ENCODE measurements at regions not wholly inside any gene's neighbourhood (a gene's known extent, or its start where the extent isn't known, plus 50 kb on each side); places are given as distances from the start of the nearest gene placed in this dataset.
"Not testable (repeated sequence)": the region's sequence is repeated elsewhere in the genome, so short reads cannot be mapped to it uniquely, and the experiment has no call there.

DNA sequence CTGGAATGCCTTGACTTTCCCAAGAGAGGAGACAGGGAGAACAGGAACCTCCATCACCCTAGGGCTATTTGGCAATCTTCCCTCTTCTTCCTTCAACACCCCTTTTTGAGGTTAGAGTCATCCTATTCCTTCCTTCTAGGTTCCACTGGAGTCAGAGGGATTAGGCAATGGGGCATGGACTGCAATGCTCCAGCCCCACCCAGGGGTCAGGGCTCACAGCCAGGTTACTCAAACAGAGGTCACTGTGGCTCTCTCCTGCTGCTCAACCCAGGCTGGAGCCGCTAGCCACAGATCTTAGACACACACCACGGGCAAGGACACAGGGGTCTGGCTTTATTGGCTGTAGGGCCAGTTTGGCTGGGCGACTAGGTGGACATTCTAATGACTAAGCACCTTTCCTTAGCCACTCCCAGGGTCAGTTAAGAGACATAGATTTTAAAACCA lies 145.5 kb upstream of the NRIP1 start:
- DNase-seq: peak; percentile 20
- H3K27ac ChIP-seq (ENCODE audit: low read length): no peak overlapping the region
- H3K4me1 ChIP-seq (ENCODE audit: control insufficient read depth, insufficient read depth, low read length): no peaks in the 10 kb centered on the region
- H3K36me3 ChIP-seq (ENCODE audit: control insufficient read depth, insufficient read depth, low read length): no peaks in the 10 kb centered on the region
- no peak overlapping the region for H3K4me3 ChIP-seq (ENCODE audit: low read length)
- 67% methylated on average over 1 of the region's 3 CpGs for WGBS (ENCODE audit: insufficient coverage)
- H3K27me3 ChIP-seq (ENCODE audit: control insufficient read depth, insufficient read depth, low read length): no peaks in the 10 kb centered on the region
- no peaks in the 10 kb centered on the region for H3K9me3 ChIP-seq (replicated peaks; ENCODE audit: control insufficient read depth, low read depth, low read length)

DNA sequence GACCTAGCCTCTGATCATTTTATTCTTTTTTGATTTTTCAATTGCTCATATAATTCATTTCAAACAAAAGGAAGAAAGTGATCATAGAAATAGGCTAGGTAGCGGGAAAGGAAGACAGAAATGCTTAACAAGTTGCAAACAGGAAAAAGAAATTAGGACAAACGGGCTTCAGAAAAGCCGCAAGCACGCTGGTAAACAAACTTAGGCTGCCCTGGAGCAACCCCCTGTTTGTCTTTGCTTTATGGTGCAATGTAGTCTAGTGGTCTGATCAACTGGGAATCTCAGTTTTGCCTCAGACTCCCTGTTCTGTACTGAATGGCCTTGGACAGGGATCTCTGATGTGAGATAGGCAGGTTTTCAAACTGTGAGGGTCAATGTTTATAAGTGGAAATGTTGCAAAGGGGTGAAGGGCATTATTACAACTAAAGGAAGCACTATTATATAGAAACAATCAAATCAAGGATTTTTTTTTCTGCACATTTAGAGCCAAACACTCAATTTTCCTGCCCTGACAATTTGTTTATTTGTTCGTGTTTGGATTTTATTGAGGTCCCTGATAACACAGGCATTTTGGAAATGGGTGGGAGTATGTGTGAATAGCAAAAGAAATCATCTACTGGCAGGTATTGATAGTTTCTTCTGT lies 146.8 kb upstream of the NRIP1 start:
- H3K27ac ChIP-seq (ENCODE audit: low read length): no peak overlapping the region

DNA sequence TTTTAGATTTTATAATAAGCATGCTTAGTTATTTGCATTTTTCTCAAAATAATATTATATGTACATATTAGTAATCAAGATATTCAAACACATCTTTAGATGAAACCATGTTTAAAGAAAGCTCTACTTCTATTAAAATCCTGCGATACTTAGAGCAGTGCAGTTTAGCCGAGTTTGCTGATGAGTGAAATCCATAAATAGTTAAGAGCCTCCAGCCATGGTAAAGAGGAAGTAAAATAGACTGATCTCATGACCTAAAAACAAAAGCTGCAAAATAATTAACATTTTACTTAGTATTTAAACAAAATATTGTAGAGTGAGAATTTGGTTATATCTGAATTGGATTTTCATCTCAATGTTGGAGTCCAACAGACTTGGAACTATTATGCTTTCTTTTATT lies 147.4 kb upstream of the NRIP1 start:
- H3K36me3 ChIP-seq (ENCODE audit: control insufficient read depth, insufficient read depth, low read length): no peaks in the 10 kb centered on the region
- H3K4me3 ChIP-seq (ENCODE audit: low read length): no peak overlapping the region
- H3K4me1 ChIP-seq (ENCODE audit: control insufficient read depth, insufficient read depth, low read length): no peaks in the 10 kb centered on the region
- no peak overlapping the region for H3K27ac ChIP-seq (ENCODE audit: low read length)
- DNase-seq: peak; percentile 59
- no CpG with 5 or more reads among the region's 2 CpGs for WGBS (ENCODE audit: insufficient coverage)
- H3K9me3 ChIP-seq (replicated peaks; ENCODE audit: control insufficient read depth, low read depth, low read length): no peaks in the 10 kb centered on the region
- no peaks in the 10 kb centered on the region for H3K27me3 ChIP-seq (ENCODE audit: control insufficient read depth, insufficient read depth, low read length)

More for the DNA sequence above, 146.8 kb upstream of the NRIP1 start:
- WGBS (ENCODE audit: insufficient coverage): 46% methylated on average over 4 of the region's 5 CpGs
- Histone ChIP-seq H3K4me3 (ENCODE audit: low read length) (no peak overlapping the region), H3K4me1 (ENCODE audit: control insufficient read depth, insufficient read depth, low read length) (no peaks in the 10 kb centered on the region), H3K36me3 (ENCODE audit: control insufficient read depth, insufficient read depth, low read length) (no peaks in the 10 kb centered on the region), H3K27me3 (ENCODE audit: control insufficient read depth, insufficient read depth, low read length) (no peaks in the 10 kb centered on the region), H3K9me3 (replicated peaks; ENCODE audit: control insufficient read depth, low read depth, low read length) (no peaks in the 10 kb centered on the region)
- DNase-seq: no peak

DNA sequence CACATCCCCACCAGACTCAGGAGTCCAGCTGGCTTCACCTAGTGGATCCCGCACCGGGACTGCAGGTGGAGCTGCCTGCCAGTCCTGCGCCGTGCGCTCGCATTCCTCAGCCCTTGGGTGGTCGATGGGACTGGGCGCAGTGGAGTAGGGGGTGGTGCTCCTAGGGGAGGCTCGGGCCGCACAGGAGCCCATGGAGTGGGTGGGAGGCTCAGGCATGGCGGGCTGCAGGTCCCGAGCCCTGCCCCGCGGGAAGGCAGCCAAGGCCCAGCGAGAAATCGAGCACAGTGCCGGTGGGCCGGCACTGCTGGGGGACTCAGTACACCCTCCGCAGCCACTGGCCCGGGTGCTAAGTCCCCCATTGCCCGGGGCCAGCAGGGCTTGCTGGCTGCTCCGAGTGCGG lies 153.7 kb upstream of the NRIP1 start:
- 100% methylated on average over 3 of the region's 23 CpGs for WGBS (ENCODE audit: insufficient coverage)
- not testable (repeated sequence) for H3K9me3 ChIP-seq (replicated peaks; ENCODE audit: control insufficient read depth, low read depth, low read length)

DNA sequence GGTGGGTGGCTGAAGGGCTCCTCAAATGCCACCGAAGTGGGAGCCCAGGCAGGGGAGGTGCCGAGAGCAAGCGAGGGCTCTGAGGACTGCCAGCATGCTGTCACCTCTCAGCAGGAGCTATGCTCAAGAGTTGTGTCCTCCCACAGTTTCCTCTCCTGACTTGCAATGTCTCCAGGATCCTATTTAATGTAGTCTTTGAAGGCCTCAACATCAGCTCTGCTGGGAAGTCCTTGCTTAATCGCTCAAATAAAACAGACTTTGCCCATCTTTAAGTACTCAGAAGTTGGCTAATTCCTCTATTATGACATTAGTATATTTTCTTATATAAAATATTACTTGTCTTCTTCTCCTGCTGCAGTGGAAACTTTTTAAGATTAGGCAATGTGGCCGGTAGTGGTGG lies 154.2 kb upstream of the NRIP1 start:
- H3K36me3 ChIP-seq (ENCODE audit: control insufficient read depth, insufficient read depth, low read length): no peaks in the 10 kb centered on the region
- no peaks in the 10 kb centered on the region for H3K27me3 ChIP-seq (ENCODE audit: control insufficient read depth, insufficient read depth, low read length)
- no peaks in the 10 kb centered on the region for H3K9me3 ChIP-seq (replicated peaks; ENCODE audit: control insufficient read depth, low read depth, low read length)
- no peak for DNase-seq
- H3K4me1 ChIP-seq (ENCODE audit: control insufficient read depth, insufficient read depth, low read length): no peaks in the 10 kb centered on the region
- H3K4me3 ChIP-seq (ENCODE audit: low read length): no peak overlapping the region
- H3K27ac ChIP-seq (ENCODE audit: low read length): no peak overlapping the region
- 90% methylated on average over 2 of the region's 5 CpGs for WGBS (ENCODE audit: insufficient coverage)

More for the DNA sequence above, 153.7 kb upstream of the NRIP1 start:
- not testable (repeated sequence) for H3K27me3 ChIP-seq (ENCODE audit: control insufficient read depth, insufficient read depth, low read length); H3K27ac ChIP-seq (ENCODE audit: low read length); H3K4me3 ChIP-seq (ENCODE audit: low read length); DNase-seq; H3K4me1 ChIP-seq (ENCODE audit: control insufficient read depth, insufficient read depth, low read length); H3K36me3 ChIP-seq (ENCODE audit: control insufficient read depth, insufficient read depth, low read length)

DNA sequence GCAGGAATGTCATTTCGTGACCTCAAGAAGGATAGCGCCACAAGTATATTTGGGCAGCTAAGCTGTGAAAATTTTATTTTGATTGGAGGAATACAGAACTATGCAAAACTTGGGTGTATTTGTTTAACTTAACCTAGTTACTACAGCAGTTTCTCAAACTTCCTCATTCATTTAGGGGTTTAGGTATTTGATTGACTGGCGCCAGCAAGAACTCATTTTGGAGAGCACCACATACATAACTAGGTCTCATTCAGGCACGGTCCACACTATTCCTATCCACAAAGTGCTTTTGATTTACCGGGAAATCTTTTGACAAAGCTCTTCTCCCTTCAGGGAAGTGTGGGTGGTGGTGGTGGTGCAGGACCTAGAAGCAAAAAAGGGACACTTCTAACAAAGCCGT lies 155.1 kb upstream of the NRIP1 start:
- no peak overlapping the region for H3K27ac ChIP-seq (ENCODE audit: low read length)
- DNase-seq: no peak
- H3K4me3 ChIP-seq (ENCODE audit: low read length): no peak overlapping the region
- no peaks in the 10 kb centered on the region for H3K27me3 ChIP-seq (ENCODE audit: control insufficient read depth, insufficient read depth, low read length)
- no CpG with 5 or more reads among the region's 6 CpGs for WGBS (ENCODE audit: insufficient coverage)
- H3K36me3 ChIP-seq (ENCODE audit: control insufficient read depth, insufficient read depth, low read length): no peaks in the 10 kb centered on the region
- no peaks in the 10 kb centered on the region for H3K9me3 ChIP-seq (replicated peaks; ENCODE audit: control insufficient read depth, low read depth, low read length)
- no peaks in the 10 kb centered on the region for H3K4me1 ChIP-seq (ENCODE audit: control insufficient read depth, insufficient read depth, low read length)

DNA sequence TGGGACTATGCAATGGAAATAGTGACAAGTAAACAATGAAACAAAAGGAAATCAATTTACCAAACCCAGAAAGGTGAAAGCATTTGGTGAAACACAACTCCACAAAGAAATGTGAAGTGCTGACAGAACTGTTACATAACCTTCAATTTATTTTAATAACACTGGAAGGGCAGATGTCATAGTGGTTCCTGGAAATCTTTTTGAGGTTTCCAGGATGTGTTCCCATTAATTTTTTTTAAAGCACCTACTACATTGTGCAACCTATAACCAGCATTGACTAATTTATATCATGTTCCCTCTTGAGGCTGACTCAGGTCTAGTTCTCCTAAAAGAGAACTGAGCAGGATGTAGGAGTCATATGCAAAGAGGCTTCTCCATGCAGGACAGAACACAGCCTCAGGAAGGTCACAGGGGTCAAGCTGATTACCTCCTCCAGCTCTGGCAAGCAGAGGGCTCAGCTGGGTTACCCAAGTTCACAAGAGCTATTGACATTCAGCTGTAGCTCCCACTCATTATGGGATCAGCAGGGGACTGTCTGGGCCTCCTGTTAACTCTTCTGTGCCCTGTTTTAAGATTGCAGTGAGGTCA lies 157.1 kb upstream of the NRIP1 start:
- H3K36me3 ChIP-seq (ENCODE audit: control insufficient read depth, insufficient read depth, low read length): no peaks in the 10 kb centered on the region
- no peaks in the 10 kb centered on the region for H3K9me3 ChIP-seq (replicated peaks; ENCODE audit: control insufficient read depth, low read depth, low read length)
- peak; percentile 25 for DNase-seq
- H3K4me3 ChIP-seq (ENCODE audit: low read length): no peak overlapping the region
- no peak overlapping the region for H3K27ac ChIP-seq (ENCODE audit: low read length)
- no peaks in the 10 kb centered on the region for H3K27me3 ChIP-seq (ENCODE audit: control insufficient read depth, insufficient read depth, low read length)
- no peaks in the 10 kb centered on the region for H3K4me1 ChIP-seq (ENCODE audit: control insufficient read depth, insufficient read depth, low read length)

DNA sequence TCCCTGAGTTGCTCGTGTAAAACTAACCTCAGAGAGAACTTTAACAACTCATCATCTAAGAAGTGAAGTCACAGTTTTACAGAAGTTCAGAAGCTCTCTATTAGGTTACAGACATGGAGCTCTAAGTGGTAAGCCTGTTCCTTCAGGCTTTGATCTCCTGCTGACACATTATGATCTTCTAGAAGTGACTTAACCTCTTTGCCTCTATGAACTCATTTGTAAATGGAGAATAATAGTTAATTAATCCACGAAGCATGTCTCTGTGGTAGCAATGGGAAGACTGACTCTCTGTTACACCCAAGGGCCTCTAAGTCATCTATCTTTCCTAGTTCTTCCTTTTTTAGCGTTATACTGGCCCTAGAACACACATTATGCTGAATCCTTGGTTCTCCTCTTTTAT lies 157.9 kb upstream of the NRIP1 start:
- no peaks in the 10 kb centered on the region for H3K36me3 ChIP-seq (ENCODE audit: control insufficient read depth, insufficient read depth, low read length)
- no CpG with 5 or more reads among the region's 3 CpGs for WGBS (ENCODE audit: insufficient coverage)
- H3K4me3 ChIP-seq (ENCODE audit: low read length): no peak overlapping the region
- DNase-seq: no peak
- H3K27ac ChIP-seq (ENCODE audit: low read length): no peak overlapping the region
- no peaks in the 10 kb centered on the region for H3K9me3 ChIP-seq (replicated peaks; ENCODE audit: control insufficient read depth, low read depth, low read length)
- no peaks in the 10 kb centered on the region for H3K4me1 ChIP-seq (ENCODE audit: control insufficient read depth, insufficient read depth, low read length)
- H3K27me3 ChIP-seq (ENCODE audit: control insufficient read depth, insufficient read depth, low read length): no peaks in the 10 kb centered on the region

DNA sequence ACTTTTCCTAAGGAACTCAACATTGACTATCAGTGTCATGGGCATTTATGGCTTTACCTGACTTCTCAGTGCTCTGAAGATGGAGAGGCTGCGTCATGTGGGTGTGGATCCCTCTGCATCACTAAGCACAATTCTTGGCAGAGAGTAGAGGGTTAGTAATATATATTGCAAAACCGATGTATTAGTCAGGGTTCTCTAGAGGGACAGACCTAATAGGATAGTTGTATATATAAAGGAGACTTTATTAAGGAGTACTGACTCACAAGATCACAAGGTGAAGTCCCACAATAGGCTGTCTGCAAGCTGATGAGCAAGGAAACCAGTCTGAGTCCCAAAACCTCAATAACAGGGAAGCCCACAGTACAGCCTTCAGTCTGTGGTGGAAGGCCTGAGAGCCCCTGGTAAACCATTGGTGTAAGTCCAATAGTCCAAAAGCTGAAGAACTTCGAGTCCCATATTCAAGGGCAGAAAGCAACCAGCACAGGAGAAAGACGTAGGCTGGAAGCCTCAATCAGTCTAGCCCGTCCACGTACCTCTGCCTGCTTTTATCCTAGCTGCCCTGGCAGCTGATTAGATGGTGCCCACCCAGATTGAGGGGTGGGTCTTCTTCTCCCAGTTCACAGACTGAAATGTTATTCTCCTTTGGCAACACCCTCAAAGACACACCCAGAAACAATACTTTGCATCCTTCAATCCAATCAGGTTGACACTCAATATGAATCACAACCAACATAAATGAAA lies 159.7 kb upstream of the NRIP1 start:
- H3K27me3 ChIP-seq (ENCODE audit: control insufficient read depth, insufficient read depth, low read length): no peaks in the 10 kb centered on the region
- H3K4me3 ChIP-seq (ENCODE audit: low read length): no peak overlapping the region
- no peaks in the 10 kb centered on the region for H3K36me3 ChIP-seq (ENCODE audit: control insufficient read depth, insufficient read depth, low read length)
- H3K27ac ChIP-seq (ENCODE audit: low read length): no peak overlapping the region
- no peaks in the 10 kb centered on the region for H3K4me1 ChIP-seq (ENCODE audit: control insufficient read depth, insufficient read depth, low read length)
- no peaks in the 10 kb centered on the region for H3K9me3 ChIP-seq (replicated peaks; ENCODE audit: control insufficient read depth, low read depth, low read length)
- DNase-seq: no peak
- WGBS (ENCODE audit: insufficient coverage): 71% methylated on average over 1 of the region's 6 CpGs

DNA sequence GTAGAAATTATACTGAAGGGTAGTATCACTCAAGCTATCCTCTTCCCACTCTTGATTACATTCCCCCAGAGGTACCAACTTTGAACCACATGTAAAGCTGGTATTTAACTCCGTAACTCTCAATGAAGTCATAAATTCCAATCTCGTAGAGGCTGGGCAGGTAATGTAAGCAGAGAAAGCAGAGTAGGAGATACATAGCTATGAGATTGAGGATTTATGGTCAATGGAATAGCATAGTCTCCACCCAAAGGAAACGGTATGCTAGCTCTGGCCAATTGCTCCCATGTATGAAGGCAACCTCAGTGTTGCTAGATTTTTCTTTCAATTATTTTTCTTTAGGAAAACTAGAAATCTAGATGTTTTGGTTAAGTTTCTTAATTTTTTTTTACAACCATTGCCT lies 163.1 kb upstream of the NRIP1 start:
- no peaks in the 10 kb centered on the region for H3K36me3 ChIP-seq (ENCODE audit: control insufficient read depth, insufficient read depth, low read length)
- no CpG with 5 or more reads among the region's 3 CpGs for WGBS (ENCODE audit: insufficient coverage)
- no peak for DNase-seq

More for the DNA sequence above, 163.1 kb upstream of the NRIP1 start:
- H3K4me3 ChIP-seq (ENCODE audit: low read length): no peak overlapping the region
- H3K27me3 ChIP-seq (ENCODE audit: control insufficient read depth, insufficient read depth, low read length): no peaks in the 10 kb centered on the region
- no peaks in the 10 kb centered on the region for H3K9me3 ChIP-seq (replicated peaks; ENCODE audit: control insufficient read depth, low read depth, low read length)
- H3K4me1 ChIP-seq (ENCODE audit: control insufficient read depth, insufficient read depth, low read length): no peaks in the 10 kb centered on the region
- H3K27ac ChIP-seq (ENCODE audit: low read length): no peak overlapping the region

Data from muscle of leg (tissue), 3 donors.